T-helper 2 cell treated with Interferon-gamma antibody and Interleukin-4, amounts not matched to agents 100 ng/mL and 5 ng/mL, for 36 hours (primary cell): ENCODE measurements at regions not wholly inside any gene's neighbourhood (a gene's known extent, or its start where the extent isn't known, plus 50 kb on each side); places are given as distances from the start of the nearest gene placed in this dataset.

ENCODE experiments used
- intact Hi-C: fragments of 100-400 bp; cut with micrococcal nuclease; formaldehyde crosslinking; loops from one replicate; pipeline ENCODE4 v1.15.1; 2023

GRCh38 chr4:11791797-11792196 is 363.1 kb upstream of the HS3ST1 start:
- intact Hi-C loops, result no loop called here

GRCh38 chr4:11790230-11790629 is 361.5 kb upstream of the HS3ST1 start:
- intact Hi-C loops, result no loop called here

GRCh38 chr4:11783588-11783987 is 354.9 kb upstream of the HS3ST1 start:
- intact Hi-C loops, result no loop called here

GRCh38 chr4:11782859-11783258 is 354.2 kb upstream of the HS3ST1 start:
- intact Hi-C loops, result no loop called here

GRCh38 chr4:11777447-11777846 is 348.8 kb upstream of the HS3ST1 start:
- intact Hi-C loops, result no loop called here

GRCh38 chr4:11774346-11774745 is 345.7 kb upstream of the HS3ST1 start:
- intact Hi-C loops, result no loop called here

- intact Hi-C loops, result no loop called here
These were observed 345.1 kb upstream of the HS3ST1 start for GRCh38 chr4:11773798-11774197.

- intact Hi-C loops, result no loop called here
These were observed 340.7 kb upstream of the HS3ST1 start for GRCh38 chr4:11769434-11769833.

GRCh38 chr4:11768251-11768972 is 339.7 kb upstream of the HS3ST1 start:
- intact Hi-C loops, result no loop called here

GRCh38 chr4:11765849-11766453 is 337.3 kb upstream of the HS3ST1 start:
- intact Hi-C loops, result loop anchor here (1.0 kb wide), 1 partner anchor 867 kb away; no protein-coding TSS in a partner anchor

- intact Hi-C loops, result no loop called here
These were observed 319.6 kb upstream of the HS3ST1 start for GRCh38 chr4:11748164-11748872.

- intact Hi-C loops, result no loop called here
These were observed 318.0 kb upstream of the HS3ST1 start for GRCh38 chr4:11746734-11747133.

- intact Hi-C loops, result no loop called here
These were observed 315.3 kb upstream of the HS3ST1 start for GRCh38 chr4:11743976-11744375.

GRCh38 chr4:11743236-11743635 is 314.5 kb upstream of the HS3ST1 start:
- intact Hi-C loops, result no loop called here

GRCh38 chr4:11741190-11741652 is 312.5 kb upstream of the HS3ST1 start:
- intact Hi-C loops, result no loop called here

GRCh38 chr4:11739992-11740391 is 311.3 kb upstream of the HS3ST1 start:
- intact Hi-C loops, result no loop called here

GRCh38 chr4:11736978-11737377 is 308.3 kb upstream of the HS3ST1 start:
- intact Hi-C loops, result no loop called here

GRCh38 chr4:11735651-11736050 is 307.0 kb upstream of the HS3ST1 start:
- intact Hi-C loops, result no loop called here

GRCh38 chr4:11732155-11732554 is 303.5 kb upstream of the HS3ST1 start:
- intact Hi-C loops, result no loop called here

- intact Hi-C loops, result no loop called here
These were observed 301.9 kb upstream of the HS3ST1 start for GRCh38 chr4:11730545-11730944.

- intact Hi-C loops, result loop anchor here (10.0 kb wide), 1 partner anchor 1165 kb away; no protein-coding TSS in a partner anchor
These were observed 300.9 kb upstream of the HS3ST1 start for GRCh38 chr4:11729548-11729947.

GRCh38 chr4:11727903-11728564 is 299.3 kb upstream of the HS3ST1 start:
- intact Hi-C loops, result loop anchor here (10.0 kb wide), 1 partner anchor 1163 kb away; no protein-coding TSS in a partner anchor
